ENCODE measurements at regions not wholly inside any gene's neighbourhood (a gene's known extent, or its start where the extent isn't known, plus 50 kb on each side); places are given as distances from the start of the nearest gene placed in this dataset.

GRCh38 chr5:106759152-106759551 is 911.6 kb downstream of the EFNA5 start:
- H3K4me3 ChIP-seq: no peak overlapping the region
- intact Hi-C loops (cut with DNase I; ENCODE audit: low total_unique reads): no loop called here
- no peaks in the 10 kb centered on the region for H3K4me1 ChIP-seq
- no peak for DNase-seq
- no peak for TF ChIP-seq CTCF (IDR thresholded peaks at IDR 0.05)
- H3K27me3 ChIP-seq: no peaks in the 10 kb centered on the region
- no peaks in the 10 kb centered on the region for H3K9me3 ChIP-seq
- H3K27ac ChIP-seq: no peak overlapping the region
- H3K36me3 ChIP-seq: no peaks in the 10 kb centered on the region

GRCh38 chr5:106757672-106758071 is 913.1 kb downstream of the EFNA5 start:
- no peak for DNase-seq
- no peak for TF ChIP-seq CTCF (IDR thresholded peaks at IDR 0.05)
- Histone ChIP-seq H3K36me3 (no peaks in the 10 kb centered on the region), H3K4me1 (no peaks in the 10 kb centered on the region), H3K4me3 (no peak overlapping the region), H3K27me3 (no peaks in the 10 kb centered on the region), H3K27ac (no peak overlapping the region), H3K9me3 (no peaks in the 10 kb centered on the region)
- intact Hi-C loops (cut with DNase I; ENCODE audit: low total_unique reads): no loop called here

GRCh38 chr5:106755789-106756188 is 914.9 kb downstream of the EFNA5 start:
- Histone ChIP-seq H3K36me3 (no peaks in the 10 kb centered on the region), H3K27ac (no peak overlapping the region), H3K9me3 (no peaks in the 10 kb centered on the region), H3K4me1 (no peaks in the 10 kb centered on the region), H3K27me3 (no peaks in the 10 kb centered on the region), H3K4me3 (no peak overlapping the region)
- TF ChIP-seq CTCF (IDR thresholded peaks at IDR 0.05): no peak
- intact Hi-C loops (cut with DNase I; ENCODE audit: low total_unique reads): no loop called here
- DNase-seq: no peak

GRCh38 chr5:106755066-106755465 is 915.7 kb downstream of the EFNA5 start:
- no peak for DNase-seq
- Histone ChIP-seq H3K4me1 (no peaks in the 10 kb centered on the region), H3K36me3 (no peaks in the 10 kb centered on the region), H3K9me3 (no peaks in the 10 kb centered on the region), H3K4me3 (no peak overlapping the region), H3K27ac (no peak overlapping the region), H3K27me3 (no peaks in the 10 kb centered on the region)
- TF ChIP-seq CTCF (IDR thresholded peaks at IDR 0.05): no peak
- intact Hi-C loops (cut with DNase I; ENCODE audit: low total_unique reads): no loop called here

GRCh38 chr5:106749826-106750225 is 920.9 kb downstream of the EFNA5 start:
- TF ChIP-seq CTCF (IDR thresholded peaks at IDR 0.05): no peak
- H3K9me3 ChIP-seq: no peaks in the 10 kb centered on the region
- H3K27me3 ChIP-seq: no peaks in the 10 kb centered on the region
- H3K27ac ChIP-seq: no peak overlapping the region
- no peaks in the 10 kb centered on the region for H3K4me1 ChIP-seq
- DNase-seq: no peak
- intact Hi-C loops (cut with DNase I; ENCODE audit: low total_unique reads): no loop called here
- H3K4me3 ChIP-seq: no peak overlapping the region
- no peaks in the 10 kb centered on the region for H3K36me3 ChIP-seq

- peaks cover 0 to 13% (median 0%) of the 10 kb centered on the region in 3 donors for H3K9me3 ChIP-seq
- TF ChIP-seq CTCF (IDR thresholded peaks at IDR 0.05): no peak
- intact Hi-C loops (cut with DNase I; ENCODE audit: low total_unique reads): no loop called here
- H3K4me1 ChIP-seq: no peaks in the 10 kb centered on the region
- no peak overlapping the region for H3K27ac ChIP-seq
- no peak for DNase-seq
- no peaks in the 10 kb centered on the region for H3K27me3 ChIP-seq
- no peak overlapping the region for H3K4me3 ChIP-seq
- no peaks in the 10 kb centered on the region for H3K36me3 ChIP-seq
These were observed 931.6 kb downstream of the EFNA5 start for GRCh38 chr5:106739127-106739526.
